HG03108 (cell line): ENCODE measurements at regions not wholly inside any gene's neighbourhood (a gene's known extent, or its start where the extent isn't known, plus 50 kb on each side); places are given as distances from the start of the nearest gene placed in this dataset.
"Not testable (repeated sequence)": the region's sequence is repeated elsewhere in the genome, so short reads cannot be mapped to it uniquely, and the experiment has no call there.

Source experiments
- ATAC-seq: cut with Tn5 transposase; IDR thresholded peaks from one replicate; pipeline ENCODE4 v1.9.1; 2021; ENCODE audit warnings: moderate library complexity; ENCODE audit not compliant: unreplicated experiment

- ATAC-seq: no peak
These were observed 114.8 kb upstream of the VRK1 start for GRCh38 chr14:96682401-96682800.

- ATAC-seq: no peak
These were observed 113.5 kb upstream of the VRK1 start for GRCh38 chr14:96683562-96684289.

GRCh38 chr14:96686126-96686525 lies 111.1 kb upstream of the VRK1 start:
- no peak for ATAC-seq

- no peak for ATAC-seq
These were observed 108.6 kb upstream of the VRK1 start for GRCh38 chr14:96688629-96689028.

GRCh38 chr14:96690713-96691383 lies 106.3 kb upstream of the VRK1 start:
- no peak for ATAC-seq

- ATAC-seq: no peak
These were observed 103.8 kb upstream of the VRK1 start for GRCh38 chr14:96693252-96693820.

- ATAC-seq: no peak
These were observed 103.2 kb upstream of the VRK1 start for GRCh38 chr14:96693987-96694386.

- no peak for ATAC-seq
These were observed 98.1 kb upstream of the VRK1 start for GRCh38 chr14:96698960-96699539.

GRCh38 chr14:96699666-96700065 lies 97.5 kb upstream of the VRK1 start:
- no peak for ATAC-seq

- no peak for ATAC-seq
These were observed 94.4 kb upstream of the VRK1 start for GRCh38 chr14:96702831-96703230.

- ATAC-seq: no peak
These were observed 91.6 kb upstream of the VRK1 start for GRCh38 chr14:96705422-96706092.

- ATAC-seq: no peak
These were observed 90.3 kb upstream of the VRK1 start for GRCh38 chr14:96706893-96707292.

- no peak for ATAC-seq
These were observed 87.0 kb upstream of the VRK1 start for GRCh38 chr14:96710060-96710666.

- ATAC-seq: no peak
These were observed 85.5 kb upstream of the VRK1 start for GRCh38 chr14:96711559-96712267.

GRCh38 chr14:96713426-96713825 lies 83.8 kb upstream of the VRK1 start:
- no peak for ATAC-seq

GRCh38 chr14:96714537-96714936 lies 82.6 kb upstream of the VRK1 start:
- ATAC-seq: not testable (repeated sequence)

GRCh38 chr14:96717116-96717515 lies 80.1 kb upstream of the VRK1 start:
- no peak for ATAC-seq

GRCh38 chr14:96718407-96718806 lies 78.8 kb upstream of the VRK1 start:
- no peak for ATAC-seq

- ATAC-seq: not testable (repeated sequence)
These were observed 76.5 kb upstream of the VRK1 start for GRCh38 chr14:96720702-96721101.

- no peak for ATAC-seq
These were observed 74.4 kb upstream of the VRK1 start for GRCh38 chr14:96722736-96723135.
